Fibroblast of gingiva (primary cell): ENCODE measurements at regions not wholly inside any gene's neighbourhood (a gene's known extent, or its start where the extent isn't known, plus 50 kb on each side); places are given as distances from the start of the nearest gene placed in this dataset.

Source experiments
- DNase-seq: peaks from one replicate; pipeline ENCODE4 v3.0.0-alpha.2; 2011; ENCODE audit warnings: low read depth

GRCh38 chr6:108778421-108779186 lies 69.6 kb upstream of the ARMC2 start:
- no peak for DNase-seq

- DNase-seq, result peak; percentile 81
Observed at GRCh38 chr6:108779536-108780275, 68.5 kb upstream of the ARMC2 start.

- DNase-seq, result no peak
Observed at GRCh38 chr6:108780784-108781183, 67.4 kb upstream of the ARMC2 start.

- no peak for DNase-seq
Observed at GRCh38 chr6:108781419-108782100, 66.7 kb upstream of the ARMC2 start.

- DNase-seq, result peak; percentile 71
Observed at GRCh38 chr6:108782179-108783041, 65.8 kb upstream of the ARMC2 start.

GRCh38 chr6:108785653-108786052 lies 62.6 kb upstream of the ARMC2 start:
- DNase-seq, result no peak

GRCh38 chr6:108788416-108788815 lies 59.8 kb upstream of the ARMC2 start:
- no peak for DNase-seq

GRCh38 chr6:108789475-108789874 lies 58.7 kb upstream of the ARMC2 start:
- DNase-seq, result no peak

- no peak for DNase-seq
Observed at GRCh38 chr6:108791700-108792099, 56.5 kb upstream of the ARMC2 start.

GRCh38 chr6:108793516-108794251 lies 54.5 kb upstream of the ARMC2 start:
- no peak for DNase-seq

- DNase-seq, result no peak
Observed at GRCh38 chr6:108795122-108795521, 53.1 kb upstream of the ARMC2 start.

GRCh38 chr6:108795814-108796213 lies 52.4 kb upstream of the ARMC2 start:
- DNase-seq, result no peak

GRCh38 chr6:108796875-108797274 lies 51.3 kb upstream of the ARMC2 start:
- DNase-seq, result no peak

GRCh38 chr6:108797951-108798669 lies 50.1 kb upstream of the ARMC2 start:
- no peak for DNase-seq
